Liver (tissue), 8 donors: ENCODE measurements at regions not wholly inside any gene's neighbourhood (a gene's known extent, or its start where the extent isn't known, plus 50 kb on each side); places are given as distances from the start of the nearest gene placed in this dataset.

Experiments used
- DNase-seq: peaks from one replicate; pipeline ENCODE4 v3.0.0-alpha.2; 2017; ENCODE audit warnings: low spot score
- H3K27ac ChIP-seq, 2 donors: one replicate each; pipeline ENCODE4 v1.7.0; 2013; ENCODE audit warnings: inconsistent platforms in 2 of 2, low read length in 2 of 2, control low read depth in 1 of 2, low read depth in 1 of 2, mild to moderate bottlenecking in 1 of 2
- H3K27me3 ChIP-seq, 4 donors: one replicate each; pipeline versions ENCODE4 v1.6.1 to v1.7.0; 2013; ENCODE audit warnings: low read length in 3 of 4, inconsistent platforms in 1 of 4, mild to moderate bottlenecking in 1 of 4, moderate library complexity in 1 of 4; ENCODE audit not compliant: control insufficient read depth in 4 of 4, insufficient read depth in 4 of 4
- H3K36me3 ChIP-seq, 4 donors: one replicate each; pipeline versions ENCODE4 v1.6.1 to v1.7.0; 2013; ENCODE audit warnings: low read length in 3 of 4, mild to moderate bottlenecking in 3 of 4, low read depth in 1 of 4, moderate library complexity in 1 of 4; ENCODE audit not compliant: control insufficient read depth in 4 of 4, insufficient read depth in 3 of 4
- H3K4me1 ChIP-seq, 4 donors: one replicate each; pipeline versions ENCODE4 v1.6.1 to v1.7.0; 2013; ENCODE audit warnings: low read length in 3 of 4, mild to moderate bottlenecking in 3 of 4, moderate library complexity in 1 of 4; ENCODE audit not compliant: control insufficient read depth in 4 of 4, insufficient read depth in 4 of 4
- H3K4me3 ChIP-seq, 3 donors: one replicate each; pipeline versions ENCODE4 v1.6.1 to v1.7.0; 2013; ENCODE audit warnings: low read length in 3 of 3, control low read depth in 1 of 3, low read depth in 1 of 3, mild to moderate bottlenecking in 1 of 3
- H3K9ac ChIP-seq, 2 donors: one replicate each; pipeline ENCODE4 v1.7.0; 2013; ENCODE audit warnings: low read length in 2 of 2, mild to moderate bottlenecking in 2 of 2, moderate library complexity in 2 of 2, control low read depth in 1 of 2, low read depth in 1 of 2
- H3K9me3 ChIP-seq, 4 donors: one replicate each; pipeline versions ENCODE4 v1.6.1 to v1.7.0; 2013; ENCODE audit warnings: low read length in 3 of 4; ENCODE audit not compliant: control insufficient read depth in 4 of 4
- ATF3 ChIP-seq: IDR thresholded peaks from 2 replicates; pipeline ENCODE4 v1.6.1; 2016; ENCODE audit warnings: antibody characterized with exemption
- CTCF ChIP-seq: fragments of 150-350 bp; IDR thresholded peaks from 2 replicates; pipeline ENCODE4 v1.5.1; 2017; ENCODE audit warnings: improper control_type of control experiment, low read depth, low read length; ENCODE audit not compliant: missing input control
- EGR1 ChIP-seq, 2 donors: IDR thresholded peaks; 2 replicates each; pipeline ENCODE4 v1.6.1; 2016 to 2018; ENCODE audit warnings: antibody characterized with exemption in 2 of 2, low read depth in 2 of 2
- FOXA1 ChIP-seq: IDR thresholded peaks from 2 replicates; pipeline ENCODE4 v1.6.1; 2016; ENCODE audit warnings: antibody characterized with exemption
- FOXA2 ChIP-seq: IDR thresholded peaks from 2 replicates; pipeline ENCODE4 v1.6.1; 2016; ENCODE audit warnings: antibody characterized with exemption
- GABPA ChIP-seq, 2 donors: IDR thresholded peaks in 1 of 2; conservative IDR thresholded peaks in 1 of 2; 2 replicates each; pipeline ENCODE4 v1.6.1; 2016; ENCODE audit warnings: antibody characterized with exemption in 2 of 2, mild to moderate bottlenecking in 1 of 2, moderate library complexity in 1 of 2
- HNF4A ChIP-seq, 2 donors: conservative IDR thresholded peaks; 2 replicates each; pipeline ENCODE4 v1.6.1; 2016; ENCODE audit warnings: antibody characterized with exemption in 2 of 2, mild to moderate bottlenecking in 2 of 2
- HNF4G ChIP-seq: IDR thresholded peaks from 2 replicates; pipeline ENCODE4 v1.6.1; 2016; ENCODE audit warnings: antibody characterized with exemption
- JUND ChIP-seq, 2 donors: IDR thresholded peaks; 2 replicates each; pipeline ENCODE4 v1.6.1; 2016; ENCODE audit warnings: antibody characterized with exemption in 2 of 2
- MAX ChIP-seq: IDR thresholded peaks from 2 replicates; pipeline ENCODE4 v1.6.1; 2016; ENCODE audit warnings: antibody characterized with exemption
- NR2F2 ChIP-seq: IDR thresholded peaks from 2 replicates; pipeline ENCODE4 v1.6.1; 2016; ENCODE audit warnings: antibody characterized with exemption
- RAD21 ChIP-seq, 2 donors: IDR thresholded peaks; 2 replicates each; pipeline ENCODE4 v1.6.1; 2016; ENCODE audit warnings: antibody characterized with exemption in 2 of 2, mild to moderate bottlenecking in 2 of 2
- REST ChIP-seq: IDR thresholded peaks from 2 replicates; pipeline ENCODE4 v1.6.1; 2016; ENCODE audit warnings: antibody characterized with exemption, mild to moderate bottlenecking
- RXRA ChIP-seq, 2 donors: IDR thresholded peaks; 2 replicates each; pipeline ENCODE4 v1.6.1; 2017 to 2018; ENCODE audit warnings: antibody characterized with exemption in 2 of 2, mild to moderate bottlenecking in 1 of 2
- SP1 ChIP-seq: IDR thresholded peaks from 2 replicates; pipeline ENCODE4 v1.6.1; 2018; ENCODE audit warnings: antibody characterized with exemption, mild to moderate bottlenecking
- TAF1 ChIP-seq: conservative IDR thresholded peaks from 2 replicates; pipeline ENCODE4 v1.6.1; 2016; ENCODE audit warnings: antibody characterized with exemption, mild to moderate bottlenecking
- YY1 ChIP-seq: IDR thresholded peaks from 2 replicates; pipeline ENCODE4 v1.6.1; 2016; ENCODE audit warnings: antibody characterized with exemption, mild to moderate bottlenecking
- ZBTB33 ChIP-seq: IDR thresholded peaks from 2 replicates; pipeline ENCODE4 v1.6.1; 2016; ENCODE audit warnings: antibody characterized with exemption
- WGBS: extraction: QIAGEN DNeasy Blood & Tissue Kit; methylation state at CpG from one replicate; pipeline ENCODE4 v1.1.7; 2013; 5-methylcytosine and 5-hydroxymethylcytosine counted together
- donor health status: healthy.
- donor health status: healthy.
- donor health status: healthy.
- donor health status: healthy.
- donor health status: healthy.

GRCh38 chr7:18400726-18401125 lies 94.8 kb upstream of the HDAC9 start:
- Histone ChIP-seq H3K27me3 (peaks cover 0 to 9% (median 0%) of the 10 kb centered on the region in 4 donors), H3K4me1 (no peaks in the 10 kb centered on the region), H3K27ac (no peak overlapping the region), H3K9ac (no peak overlapping the region), H3K36me3 (no peaks in the 10 kb centered on the region), H3K4me3 (no peak overlapping the region), H3K9me3 (no peaks in the 10 kb centered on the region)
- TF ChIP-seq JUND (IDR thresholded peaks at IDR 0.05) (no peak), FOXA1 (no peak), REST (no peak), ATF3 (no peak), YY1 (no peak), GABPA (IDR thresholded peaks at IDR 0.05 in 1 of 2, conservative IDR thresholded peaks at IDR 0.05 in 1 of 2) (no peak), EGR1 (IDR thresholded peaks at IDR 0.05; ENCODE audit: low read depth in 2 of 2) (no peak), SP1 (no peak), FOXA2 (no peak), HNF4G (no peak), HNF4A (conservative IDR thresholded peaks at IDR 0.05) (no peak), TAF1 (no peak), RAD21 (IDR thresholded peaks at IDR 0.05) (no peak), CTCF (no peak), NR2F2 (no peak), RXRA (IDR thresholded peaks at IDR 0.05) (no peak), ZBTB33 (no peak), MAX (no peak)
- 44% methylated on average over 3 of the region's 3 CpGs for WGBS
- DNase-seq, result no peak

GRCh38 chr7:18401757-18402156 lies 93.8 kb upstream of the HDAC9 start:
- H3K27me3 ChIP-seq, result peaks cover 0 to 9% (median 0%) of the 10 kb centered on the region in 4 donors
- no peaks in the 10 kb centered on the region for H3K36me3 ChIP-seq
- 54% methylated on average over 1 of the region's 1 CpG for WGBS
- no peak overlapping the region for H3K9ac ChIP-seq
- no peak for DNase-seq
- H3K27ac ChIP-seq, result no peak overlapping the region
- no peak overlapping the region for H3K4me3 ChIP-seq
- H3K9me3 ChIP-seq, result no peaks in the 10 kb centered on the region
- no peaks in the 10 kb centered on the region for H3K4me1 ChIP-seq
- TF ChIP-seq SP1 (no peak), MAX (no peak), ATF3 (no peak), GABPA (IDR thresholded peaks at IDR 0.05 in 1 of 2, conservative IDR thresholded peaks at IDR 0.05 in 1 of 2) (no peak), RAD21 (IDR thresholded peaks at IDR 0.05) (no peak), CTCF (no peak), YY1 (no peak), ZBTB33 (no peak), JUND (IDR thresholded peaks at IDR 0.05) (no peak), RXRA (IDR thresholded peaks at IDR 0.05) (no peak), FOXA1 (no peak), TAF1 (no peak), NR2F2 (no peak), HNF4G (no peak), EGR1 (IDR thresholded peaks at IDR 0.05; ENCODE audit: low read depth in 2 of 2) (no peak), HNF4A (conservative IDR thresholded peaks at IDR 0.05) (no peak)
